ENCODE measurements at regions not wholly inside any gene's neighbourhood (a gene's known extent, or its start where the extent isn't known, plus 50 kb on each side); places are given as distances from the start of the nearest gene placed in this dataset.

- Histone ChIP-seq H3K36me3 (no peaks in the 10 kb centered on the region), H3K9me3 (no peaks in the 10 kb centered on the region), H3K4me3 (ENCODE audit: low read depth, low read length) (no peak overlapping the region), H3K27me3 (no peaks in the 10 kb centered on the region), H3K4me1 (no peaks in the 10 kb centered on the region)
- DNase-seq, result no peak
- TF ChIP-seq CTCF (IDR thresholded peaks at IDR 0.05; ENCODE audit: low read depth, low read length), result no peak
Observed at GRCh38 chr6:112800439-112800838, 453.3 kb downstream of the RFPL4B start.

- Histone ChIP-seq H3K4me1 (no peaks in the 10 kb centered on the region), H3K36me3 (no peaks in the 10 kb centered on the region), H3K9me3 (no peaks in the 10 kb centered on the region), H3K27me3 (no peaks in the 10 kb centered on the region), H3K4me3 (ENCODE audit: low read depth, low read length) (no peak overlapping the region)
- no peak for DNase-seq
- TF ChIP-seq CTCF (IDR thresholded peaks at IDR 0.05; ENCODE audit: low read depth, low read length), result no peak
Observed at GRCh38 chr6:112800916-112801315, 453.8 kb downstream of the RFPL4B start.

GRCh38 chr6:112801468-112802080 is 454.4 kb downstream of the RFPL4B start:
- no peaks in the 10 kb centered on the region for H3K9me3 ChIP-seq
- H3K36me3 ChIP-seq, result no peaks in the 10 kb centered on the region
- no peaks in the 10 kb centered on the region for H3K4me1 ChIP-seq
- DNase-seq, result no peak
- no peak overlapping the region for H3K4me3 ChIP-seq (ENCODE audit: low read depth, low read length)
- H3K27me3 ChIP-seq, result no peaks in the 10 kb centered on the region
- no peak for TF ChIP-seq CTCF (IDR thresholded peaks at IDR 0.05; ENCODE audit: low read depth, low read length)

GRCh38 chr6:112802144-112802543 is 455.0 kb downstream of the RFPL4B start:
- H3K4me1 ChIP-seq, result no peaks in the 10 kb centered on the region
- no peak overlapping the region for H3K4me3 ChIP-seq (ENCODE audit: low read depth, low read length)
- DNase-seq, result no peak
- no peaks in the 10 kb centered on the region for H3K27me3 ChIP-seq
- H3K9me3 ChIP-seq, result no peaks in the 10 kb centered on the region
- H3K36me3 ChIP-seq, result no peaks in the 10 kb centered on the region
- no peak for TF ChIP-seq CTCF (IDR thresholded peaks at IDR 0.05; ENCODE audit: low read depth, low read length)

GRCh38 chr6:112804638-112805330 is 457.7 kb downstream of the RFPL4B start:
- Histone ChIP-seq H3K4me3 (ENCODE audit: low read depth, low read length) (no peak overlapping the region), H3K4me1 (no peaks in the 10 kb centered on the region), H3K36me3 (no peaks in the 10 kb centered on the region), H3K27me3 (no peaks in the 10 kb centered on the region), H3K9me3 (no peaks in the 10 kb centered on the region)
- no peak for TF ChIP-seq CTCF (IDR thresholded peaks at IDR 0.05; ENCODE audit: low read depth, low read length)
- no peak for DNase-seq

GRCh38 chr6:112806163-112806865 is 459.2 kb downstream of the RFPL4B start:
- TF ChIP-seq CTCF (IDR thresholded peaks at IDR 0.05; ENCODE audit: low read depth, low read length), result no peak
- no peak for DNase-seq
- H3K9me3 ChIP-seq, result no peaks in the 10 kb centered on the region
- H3K27me3 ChIP-seq, result no peaks in the 10 kb centered on the region
- no peak overlapping the region for H3K4me3 ChIP-seq (ENCODE audit: low read depth, low read length)
- H3K36me3 ChIP-seq, result no peaks in the 10 kb centered on the region
- no peaks in the 10 kb centered on the region for H3K4me1 ChIP-seq
